ENCODE measurements at regions not wholly inside any gene's neighbourhood (a gene's known extent, or its start where the extent isn't known, plus 50 kb on each side); places are given as distances from the start of the nearest gene placed in this dataset.

DNA sequence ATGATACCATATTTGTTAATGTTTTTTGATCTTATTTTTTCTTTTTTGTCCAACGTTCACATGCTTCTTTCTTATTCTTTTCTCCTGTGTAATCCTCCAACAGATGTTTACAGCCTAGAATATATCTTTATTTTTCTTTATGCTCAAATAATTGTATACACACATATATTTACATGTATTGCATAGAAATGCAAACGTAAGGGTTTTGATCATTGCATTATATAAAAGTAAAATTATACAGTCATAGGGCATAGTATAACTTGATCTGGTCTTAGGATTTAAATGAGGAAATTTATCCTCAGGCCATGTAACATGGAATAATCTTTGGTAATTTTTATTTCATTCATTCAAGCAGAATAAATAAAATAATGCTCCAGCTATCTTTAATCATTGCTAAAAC is 84.9 kb upstream of the EEF1E1 start:
- Histone ChIP-seq H3K9me3 (no peaks in the 10 kb centered on the region), H3K4me1 (no peaks in the 10 kb centered on the region), H3K36me3 (no peaks in the 10 kb centered on the region), H3K27me3 (no peaks in the 10 kb centered on the region), H3K4me3 (no peak overlapping the region), H3K27ac (no peak overlapping the region)
- intact Hi-C loops (cut with DNase I; ENCODE audit: low total_unique reads) = loop anchor here (5.0 kb wide), 1 partner anchor 1425 kb away; no protein-coding TSS in a partner anchor
- TF ChIP-seq, protein P1, sequence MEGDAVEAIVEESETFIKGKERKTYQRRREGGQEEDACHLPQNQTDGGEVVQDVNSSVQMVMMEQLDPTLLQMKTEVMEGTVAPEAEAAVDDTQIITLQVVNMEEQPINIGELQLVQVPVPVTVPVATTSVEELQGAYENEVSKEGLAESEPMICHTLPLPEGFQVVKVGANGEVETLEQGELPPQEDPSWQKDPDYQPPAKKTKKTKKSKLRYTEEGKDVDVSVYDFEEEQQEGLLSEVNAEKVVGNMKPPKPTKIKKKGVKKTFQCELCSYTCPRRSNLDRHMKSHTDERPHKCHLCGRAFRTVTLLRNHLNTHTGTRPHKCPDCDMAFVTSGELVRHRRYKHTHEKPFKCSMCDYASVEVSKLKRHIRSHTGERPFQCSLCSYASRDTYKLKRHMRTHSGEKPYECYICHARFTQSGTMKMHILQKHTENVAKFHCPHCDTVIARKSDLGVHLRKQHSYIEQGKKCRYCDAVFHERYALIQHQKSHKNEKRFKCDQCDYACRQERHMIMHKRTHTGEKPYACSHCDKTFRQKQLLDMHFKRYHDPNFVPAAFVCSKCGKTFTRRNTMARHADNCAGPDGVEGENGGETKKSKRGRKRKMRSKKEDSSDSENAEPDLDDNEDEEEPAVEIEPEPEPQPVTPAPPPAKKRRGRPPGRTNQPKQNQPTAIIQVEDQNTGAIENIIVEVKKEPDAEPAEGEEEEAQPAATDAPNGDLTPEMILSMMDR (IDR thresholded peaks at IDR 0.05) = no peak
- TF ChIP-seq POLR2AphosphoS5 (IDR thresholded peaks at IDR 0.05) (no peak), POLR2A (IDR thresholded peaks at IDR 0.05) (no peak)
- DNase-seq (ENCODE audit: low spot score in 2 of 2) = no peak

DNA sequence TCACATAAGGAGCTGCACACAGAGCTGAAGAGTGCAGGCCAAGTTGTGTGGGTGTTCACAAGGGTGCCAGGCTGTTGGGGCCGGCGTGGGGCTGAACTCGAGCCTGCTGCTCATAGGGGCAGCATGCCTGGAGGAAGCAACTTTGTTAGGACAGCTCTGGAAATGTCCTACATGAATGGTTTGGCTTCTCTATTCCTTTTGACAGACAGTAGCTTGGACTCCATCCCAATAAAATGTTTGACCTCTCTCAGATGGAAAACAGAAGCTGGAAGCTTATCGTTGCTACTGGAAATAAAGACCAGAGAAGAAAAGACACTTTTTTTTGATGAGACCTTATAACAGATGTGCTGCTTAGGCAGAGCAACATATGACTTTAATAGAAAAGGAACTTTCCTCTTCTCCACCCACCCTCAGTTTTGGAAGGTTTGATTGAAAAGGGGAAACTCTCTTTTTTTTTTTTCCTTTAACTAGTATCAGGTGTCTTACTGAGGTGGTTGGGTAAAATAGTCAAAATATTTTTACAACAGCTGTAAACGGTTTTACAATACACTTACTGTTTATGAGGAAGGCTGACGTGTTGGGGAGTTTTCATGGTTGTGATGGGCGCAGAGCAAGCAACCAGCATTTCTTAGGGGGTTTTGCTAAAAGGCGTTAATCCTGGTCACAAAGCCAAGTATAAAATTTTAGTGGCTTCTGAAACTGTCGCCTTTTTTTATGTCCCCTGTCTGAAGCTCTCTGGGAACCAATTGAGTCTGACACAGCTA is 80.7 kb upstream of the EEF1E1 start:
- TF ChIP-seq, protein P1 (IDR thresholded peaks at IDR 0.05) = no peak
- TF ChIP-seq POLR2AphosphoS5 (IDR thresholded peaks at IDR 0.05) = no peak
- no peak for TF ChIP-seq POLR2A (IDR thresholded peaks at IDR 0.05)
- H3K4me1 ChIP-seq = no peaks in the 10 kb centered on the region
- no peaks in the 10 kb centered on the region for H3K36me3 ChIP-seq
- intact Hi-C loops (cut with DNase I; ENCODE audit: low total_unique reads) = no loop called here
- H3K9me3 ChIP-seq = no peaks in the 10 kb centered on the region
- no peak overlapping the region for H3K27ac ChIP-seq
- no peaks in the 10 kb centered on the region for H3K27me3 ChIP-seq
- no peak overlapping the region for H3K4me3 ChIP-seq
- DNase-seq (ENCODE audit: low spot score in 2 of 2) = no peak

DNA sequence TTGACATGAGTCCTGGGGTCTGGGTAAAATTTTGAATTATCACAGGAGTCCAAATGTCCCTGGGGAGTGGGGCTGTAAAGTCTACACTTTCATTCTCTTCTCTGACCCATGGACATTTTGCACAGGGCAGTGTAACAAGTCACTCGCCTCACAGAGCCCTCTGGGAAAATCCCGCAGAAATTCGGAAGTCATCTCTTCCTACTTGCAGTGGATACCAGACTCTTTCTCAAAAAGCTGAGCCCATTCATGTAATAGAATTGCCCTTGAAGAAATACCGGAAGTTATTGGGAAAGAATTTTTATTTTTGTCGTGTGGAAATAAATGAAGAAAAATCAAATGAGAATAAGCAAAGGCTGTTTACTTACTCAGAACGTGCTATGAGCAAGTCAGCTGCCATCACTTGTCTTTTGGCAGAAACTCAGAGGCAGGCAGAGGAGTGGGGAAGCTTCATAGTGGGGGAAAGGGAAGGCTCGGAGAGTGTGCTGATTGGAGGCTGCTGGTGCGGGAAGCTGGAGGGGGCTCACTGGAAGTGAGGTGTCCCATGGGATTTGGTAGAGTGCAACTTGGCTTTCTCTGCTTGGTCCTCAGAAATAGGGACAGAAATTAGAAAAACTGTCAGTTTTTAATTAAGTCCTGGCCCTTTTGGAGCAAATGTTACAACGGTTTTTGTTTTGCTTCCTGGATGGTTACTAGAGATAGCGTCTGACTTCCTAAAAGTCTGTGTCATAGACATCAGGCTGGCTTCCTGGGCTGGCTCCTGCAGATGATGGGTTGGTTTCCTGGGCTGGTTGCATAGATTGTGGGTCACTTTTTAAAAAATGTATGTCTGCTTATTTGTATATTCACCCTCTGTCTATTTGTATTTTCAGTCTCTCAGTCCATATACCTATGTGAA is 79.8 kb upstream of the EEF1E1 start:
- Histone ChIP-seq H3K27me3 (no peaks in the 10 kb centered on the region), H3K36me3 (no peaks in the 10 kb centered on the region), H3K4me1 (no peaks in the 10 kb centered on the region), H3K9me3 (no peaks in the 10 kb centered on the region), H3K4me3 (peak overlapping the region in 1 of 3 donors; percentile 21), H3K27ac (no peak overlapping the region)
- DNase-seq (ENCODE audit: low spot score in 2 of 2) = no peak
- no peak for TF ChIP-seq POLR2AphosphoS5 (IDR thresholded peaks at IDR 0.05)
- TF ChIP-seq, protein P1 (IDR thresholded peaks at IDR 0.05) = no peak
- no peak for TF ChIP-seq POLR2A (IDR thresholded peaks at IDR 0.05)
- intact Hi-C loops (cut with DNase I; ENCODE audit: low total_unique reads) = no loop called here

DNA sequence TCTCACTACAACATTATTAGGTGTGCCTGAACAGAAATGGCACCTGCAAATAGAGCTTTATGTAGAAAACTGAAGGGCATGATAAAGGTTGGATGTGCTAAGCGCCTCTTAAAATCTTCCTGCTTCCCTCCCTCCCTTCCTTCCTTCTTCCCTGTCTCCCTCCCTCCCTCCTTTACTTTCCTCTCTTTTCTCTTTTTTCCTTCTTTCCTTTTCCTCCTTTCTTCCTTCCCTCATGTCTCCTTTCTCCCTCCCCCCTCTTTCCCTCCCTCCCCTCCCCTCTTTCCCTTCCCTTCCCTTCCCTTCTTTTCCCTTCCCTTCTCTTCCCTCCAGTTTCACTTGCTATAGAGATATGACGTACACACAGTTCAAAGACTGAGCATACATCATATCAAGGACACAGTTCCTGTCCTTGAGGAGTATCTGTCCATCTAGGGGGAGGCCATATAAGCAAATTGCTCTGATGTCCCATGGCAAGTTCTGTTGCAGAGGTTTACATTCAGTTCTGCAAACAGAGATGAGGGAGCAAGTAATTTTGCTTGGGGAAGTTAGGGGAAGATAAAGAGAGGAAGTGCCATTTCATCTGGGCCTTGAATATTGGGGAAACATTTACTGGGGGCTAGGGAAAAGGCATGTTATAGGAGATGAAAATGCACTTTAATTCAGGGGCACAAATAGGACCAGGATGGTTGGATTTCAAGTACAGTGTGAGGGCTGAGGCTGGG is 79.0 kb upstream of the EEF1E1 start:
- TF ChIP-seq POLR2AphosphoS5 (IDR thresholded peaks at IDR 0.05) = no peak
- TF ChIP-seq, protein P1 (IDR thresholded peaks at IDR 0.05) = no peak
- TF ChIP-seq POLR2A (IDR thresholded peaks at IDR 0.05) = no peak
- no peak overlapping the region for H3K4me3 ChIP-seq
- no peaks in the 10 kb centered on the region for H3K9me3 ChIP-seq
- H3K36me3 ChIP-seq = no peaks in the 10 kb centered on the region
- no peaks in the 10 kb centered on the region for H3K27me3 ChIP-seq
- H3K4me1 ChIP-seq = no peaks in the 10 kb centered on the region
- intact Hi-C loops (cut with DNase I; ENCODE audit: low total_unique reads) = no loop called here
- no peak for DNase-seq (ENCODE audit: low spot score in 2 of 2)
- H3K27ac ChIP-seq = no peak overlapping the region
